Glutamatergic neuron (in vitro differentiated cells): ENCODE measurements at regions not wholly inside any gene's neighbourhood (a gene's known extent, or its start where the extent isn't known, plus 50 kb on each side); places are given as distances from the start of the nearest gene placed in this dataset.

Experiments
- DNase-seq: peaks from one replicate; pipeline ENCODE4 v3.0.0; 2022
- H3K27ac Mint-ChIP-seq: one replicate; pipeline ENCODE4 v1.8.0; 2020; ENCODE audit warnings: mild to moderate bottlenecking, mixed read lengths, inconsistent platforms; ENCODE audit not compliant: unreplicated experiment
- H3K27me3 Mint-ChIP-seq: one replicate; pipeline ENCODE4 v1.8.0; 2020; ENCODE audit warnings: mild to moderate bottlenecking, moderate library complexity, mixed read lengths, inconsistent platforms; ENCODE audit not compliant: unreplicated experiment
- H3K36me3 Mint-ChIP-seq: one replicate; pipeline ENCODE4 v1.8.0; 2020; ENCODE audit warnings: mild to moderate bottlenecking, mixed read lengths, inconsistent platforms; ENCODE audit not compliant: unreplicated experiment
- H3K4me1 Mint-ChIP-seq: one replicate; pipeline ENCODE4 v1.8.0; 2020; ENCODE audit warnings: mild to moderate bottlenecking, low read depth, mixed read lengths, inconsistent platforms; ENCODE audit not compliant: unreplicated experiment
- H3K4me3 Mint-ChIP-seq: one replicate; pipeline ENCODE4 v1.8.0; 2020; ENCODE audit warnings: mild to moderate bottlenecking, mixed read lengths, inconsistent platforms; ENCODE audit not compliant: unreplicated experiment
- H3K9me3 Mint-ChIP-seq: one replicate; pipeline ENCODE4 v1.8.0; 2020; ENCODE audit warnings: mild to moderate bottlenecking, moderate library complexity, mixed read lengths, inconsistent platforms; ENCODE audit not compliant: unreplicated experiment
- TF ChIP-seq, protein P1 (sequence below): fragments of 200-600 bp; sonication (generic); IDR thresholded peaks from one replicate; pipeline ENCODE4 v1.5.0; 2021; ENCODE audit not compliant: partially characterized antibody, unreplicated experiment

DNA sequence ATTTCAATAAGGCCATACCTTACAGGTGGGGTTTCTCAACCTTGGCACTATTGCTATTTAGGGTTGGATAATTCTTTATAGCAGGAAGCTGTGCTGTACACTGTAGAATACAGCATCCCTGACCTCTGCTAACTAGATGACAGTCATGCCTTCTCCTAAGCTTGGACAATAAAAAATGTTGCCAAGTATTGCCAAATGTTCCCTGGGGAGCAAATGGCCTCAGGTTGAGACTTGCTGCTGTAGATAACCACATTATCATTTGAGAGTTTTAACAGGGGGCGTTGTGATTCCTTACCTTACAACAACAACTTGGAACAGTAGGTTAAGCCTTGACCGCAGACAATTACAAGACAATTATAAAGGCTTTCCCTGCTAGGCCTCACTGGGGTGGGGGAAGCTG, 1073.6 kb upstream of the TMEM132C start:
- H3K9me3 Mint-ChIP-seq: peaks cover 2% of the 10 kb centered on the region
- H3K27me3 Mint-ChIP-seq: peaks cover 2% of the 10 kb centered on the region
- TF ChIP-seq, protein P1, sequence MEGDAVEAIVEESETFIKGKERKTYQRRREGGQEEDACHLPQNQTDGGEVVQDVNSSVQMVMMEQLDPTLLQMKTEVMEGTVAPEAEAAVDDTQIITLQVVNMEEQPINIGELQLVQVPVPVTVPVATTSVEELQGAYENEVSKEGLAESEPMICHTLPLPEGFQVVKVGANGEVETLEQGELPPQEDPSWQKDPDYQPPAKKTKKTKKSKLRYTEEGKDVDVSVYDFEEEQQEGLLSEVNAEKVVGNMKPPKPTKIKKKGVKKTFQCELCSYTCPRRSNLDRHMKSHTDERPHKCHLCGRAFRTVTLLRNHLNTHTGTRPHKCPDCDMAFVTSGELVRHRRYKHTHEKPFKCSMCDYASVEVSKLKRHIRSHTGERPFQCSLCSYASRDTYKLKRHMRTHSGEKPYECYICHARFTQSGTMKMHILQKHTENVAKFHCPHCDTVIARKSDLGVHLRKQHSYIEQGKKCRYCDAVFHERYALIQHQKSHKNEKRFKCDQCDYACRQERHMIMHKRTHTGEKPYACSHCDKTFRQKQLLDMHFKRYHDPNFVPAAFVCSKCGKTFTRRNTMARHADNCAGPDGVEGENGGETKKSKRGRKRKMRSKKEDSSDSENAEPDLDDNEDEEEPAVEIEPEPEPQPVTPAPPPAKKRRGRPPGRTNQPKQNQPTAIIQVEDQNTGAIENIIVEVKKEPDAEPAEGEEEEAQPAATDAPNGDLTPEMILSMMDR: no peak
- no peaks in the 10 kb centered on the region for H3K4me1 Mint-ChIP-seq
- H3K36me3 Mint-ChIP-seq: no peaks in the 10 kb centered on the region
- no peak overlapping the region for H3K4me3 Mint-ChIP-seq
- no peak for DNase-seq
- H3K27ac Mint-ChIP-seq: no peak overlapping the region

DNA sequence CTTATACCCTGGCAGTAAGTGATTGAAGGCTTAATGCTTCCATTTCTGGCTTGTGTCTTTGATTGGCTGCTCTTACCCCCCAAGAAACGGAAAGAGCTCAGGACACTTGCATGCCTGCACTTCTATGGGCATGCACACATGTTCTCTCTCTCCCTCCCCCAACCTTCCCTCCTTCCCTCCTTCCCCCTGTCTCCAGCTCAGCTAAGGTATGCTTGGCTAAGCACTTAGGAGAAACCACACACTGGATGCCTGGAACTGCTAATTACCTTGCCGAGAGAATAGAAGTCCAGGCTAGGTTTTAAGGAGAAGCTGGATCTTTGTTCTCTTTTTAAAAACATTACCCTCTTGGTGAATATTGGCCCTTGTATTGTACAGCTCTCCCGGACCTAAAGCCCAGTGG, 1072.8 kb upstream of the TMEM132C start:
- no peak overlapping the region for H3K27ac Mint-ChIP-seq
- H3K27me3 Mint-ChIP-seq: peaks cover 2% of the 10 kb centered on the region
- TF ChIP-seq, protein P1: no peak
- no peaks in the 10 kb centered on the region for H3K36me3 Mint-ChIP-seq
- no peaks in the 10 kb centered on the region for H3K4me1 Mint-ChIP-seq
- H3K9me3 Mint-ChIP-seq: peaks cover 8% of the 10 kb centered on the region
- no peak overlapping the region for H3K4me3 Mint-ChIP-seq
- no peak for DNase-seq

- Mint-ChIP-seq H3K27me3 (no peaks in the 10 kb centered on the region), H3K9me3 (no peaks in the 10 kb centered on the region), H3K36me3 (no peaks in the 10 kb centered on the region), H3K4me3 (no peak overlapping the region), H3K4me1 (no peaks in the 10 kb centered on the region), H3K27ac (no peak overlapping the region)
- no peak for DNase-seq
- TF ChIP-seq, protein P1: no peak
Observed at GRCh38 chr12:127205781-127206555, 1061.0 kb upstream of the TMEM132C start.

- no peaks in the 10 kb centered on the region for H3K27me3 Mint-ChIP-seq
- TF ChIP-seq, protein P1: no peak
- no peak overlapping the region for H3K27ac Mint-ChIP-seq
- no peaks in the 10 kb centered on the region for H3K36me3 Mint-ChIP-seq
- DNase-seq: no peak
- H3K9me3 Mint-ChIP-seq: no peaks in the 10 kb centered on the region
- H3K4me3 Mint-ChIP-seq: no peak overlapping the region
- H3K4me1 Mint-ChIP-seq: no peaks in the 10 kb centered on the region
Observed at GRCh38 chr12:127209318-127209717, 1057.7 kb upstream of the TMEM132C start.

GRCh38 chr12:127214186-127214585, 1052.8 kb upstream of the TMEM132C start:
- Mint-ChIP-seq H3K4me3 (no peak overlapping the region), H3K36me3 (no peaks in the 10 kb centered on the region), H3K27ac (no peak overlapping the region), H3K9me3 (no peaks in the 10 kb centered on the region), H3K4me1 (no peaks in the 10 kb centered on the region), H3K27me3 (no peaks in the 10 kb centered on the region)
- no peak for DNase-seq
- TF ChIP-seq, protein P1: no peak
